ENCODE measurements at regions not wholly inside any gene's neighbourhood (a gene's known extent, or its start where the extent isn't known, plus 50 kb on each side); places are given as distances from the start of the nearest gene placed in this dataset.

DNA sequence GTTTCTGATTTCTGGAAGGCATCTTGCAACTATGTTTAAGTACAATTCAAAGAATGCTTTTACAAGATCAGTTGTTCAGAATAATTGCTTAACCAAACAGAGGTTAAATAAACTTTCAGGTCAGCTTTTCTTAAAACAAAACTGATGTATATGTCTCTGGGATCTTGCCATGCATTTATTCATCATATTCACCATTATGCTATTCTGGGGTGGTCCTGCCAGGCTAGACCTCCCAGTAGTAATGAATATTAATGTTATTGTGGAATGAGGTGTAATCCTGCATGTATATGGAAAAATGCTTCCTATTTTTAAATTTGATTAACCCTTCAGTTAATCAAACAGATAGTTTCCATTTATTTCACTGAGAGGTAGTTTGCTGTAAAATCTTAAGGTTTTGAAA lies 129.3 kb upstream of the RGPD4 start:
- TF ChIP-seq, protein P1, sequence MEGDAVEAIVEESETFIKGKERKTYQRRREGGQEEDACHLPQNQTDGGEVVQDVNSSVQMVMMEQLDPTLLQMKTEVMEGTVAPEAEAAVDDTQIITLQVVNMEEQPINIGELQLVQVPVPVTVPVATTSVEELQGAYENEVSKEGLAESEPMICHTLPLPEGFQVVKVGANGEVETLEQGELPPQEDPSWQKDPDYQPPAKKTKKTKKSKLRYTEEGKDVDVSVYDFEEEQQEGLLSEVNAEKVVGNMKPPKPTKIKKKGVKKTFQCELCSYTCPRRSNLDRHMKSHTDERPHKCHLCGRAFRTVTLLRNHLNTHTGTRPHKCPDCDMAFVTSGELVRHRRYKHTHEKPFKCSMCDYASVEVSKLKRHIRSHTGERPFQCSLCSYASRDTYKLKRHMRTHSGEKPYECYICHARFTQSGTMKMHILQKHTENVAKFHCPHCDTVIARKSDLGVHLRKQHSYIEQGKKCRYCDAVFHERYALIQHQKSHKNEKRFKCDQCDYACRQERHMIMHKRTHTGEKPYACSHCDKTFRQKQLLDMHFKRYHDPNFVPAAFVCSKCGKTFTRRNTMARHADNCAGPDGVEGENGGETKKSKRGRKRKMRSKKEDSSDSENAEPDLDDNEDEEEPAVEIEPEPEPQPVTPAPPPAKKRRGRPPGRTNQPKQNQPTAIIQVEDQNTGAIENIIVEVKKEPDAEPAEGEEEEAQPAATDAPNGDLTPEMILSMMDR (IDR thresholded peaks at IDR 0.05; ENCODE audit: low read depth, low read length, poor library complexity, severe bottlenecking) = no peak
- TF ChIP-seq EZH2phosphoT487 (IDR thresholded peaks at IDR 0.05; ENCODE audit: borderline replicate concordance, low read length) = no peak
